Hepatocyte (in vitro differentiated cells): ENCODE measurements at regions not wholly inside any gene's neighbourhood (a gene's known extent, or its start where the extent isn't known, plus 50 kb on each side); places are given as distances from the start of the nearest gene placed in this dataset.

Source experiments
- DNase-seq: peaks from one replicate; pipeline ENCODE4 v3.0.0-alpha.2; 2016; ENCODE audit warnings: low spot score
- H2AFZ ChIP-seq: fragments of 200-600 bp; sonication (generic); 2 replicates; pipeline ENCODE4 v1.6.0; 2016; ENCODE audit warnings: antibody characterized with exemption, mild to moderate bottlenecking
- H3K27ac ChIP-seq: fragments of 200-600 bp; sonication (generic); 2 replicates; pipeline ENCODE4 v1.5.1; 2016; ENCODE audit warnings: mild to moderate bottlenecking
- H3K27me3 ChIP-seq: fragments of 200-600 bp; sonication (generic); 2 replicates; pipeline ENCODE4 v1.6.1; 2016
- H3K36me3 ChIP-seq: fragments of 200-600 bp; sonication (generic); replicated peaks from 2 replicates; pipeline ENCODE4 v1.5.1; 2016; ENCODE audit warnings: low read depth; ENCODE audit not compliant: insufficient read depth
- H3K4me1 ChIP-seq: fragments of 200-600 bp; sonication (generic); 2 replicates; pipeline ENCODE4 v1.5.1; 2016; ENCODE audit warnings: mild to moderate bottlenecking, moderate library complexity; ENCODE audit not compliant: insufficient read depth
- H3K4me2 ChIP-seq: fragments of 200-600 bp; sonication (generic); 2 replicates; pipeline ENCODE4 v1.6.0; 2016
- H3K4me3 ChIP-seq: fragments of 200-600 bp; sonication (generic); 2 replicates; pipeline ENCODE4 v1.5.1; 2016; ENCODE audit warnings: mild to moderate bottlenecking
- H3K79me2 ChIP-seq: fragments of 200-600 bp; sonication (generic); 2 replicates; pipeline ENCODE4 v1.6.0; 2017; ENCODE audit warnings: mild to moderate bottlenecking
- H3K9me2 ChIP-seq: fragments of 200-600 bp; sonication (generic); replicated peaks from 2 replicates; pipeline ENCODE4 v1.6.0; 2017; ENCODE audit warnings: mild to moderate bottlenecking; ENCODE audit not compliant: insufficient read depth
- H3K9me3 ChIP-seq: fragments of 200-600 bp; sonication (generic); 2 replicates; pipeline ENCODE4 v1.5.1; 2016; ENCODE audit warnings: low read depth, mild to moderate bottlenecking
- H4K20me1 ChIP-seq: fragments of 200-600 bp; sonication (generic); 2 replicates; pipeline ENCODE4 v1.6.0; 2016; ENCODE audit warnings: mild to moderate bottlenecking; ENCODE audit not compliant: insufficient read depth, poor library complexity, severe bottlenecking
- CTCF ChIP-seq: fragments of 200-600 bp; sonication (generic); IDR thresholded peaks from 2 replicates; pipeline ENCODE4 v1.5.1; 2016; ENCODE audit warnings: antibody characterized with exemption, mild to moderate bottlenecking; ENCODE audit not compliant: poor library complexity
- EZH2 ChIP-seq: fragments of 200-600 bp; sonication (generic); IDR thresholded peaks from 2 replicates; pipeline ENCODE4 v1.6.1; 2016; ENCODE audit warnings: antibody characterized with exemption, mild to moderate bottlenecking, borderline replicate concordance
- EZH2phosphoT487 ChIP-seq: fragments of 200-600 bp; sonication (generic); IDR thresholded peaks from one replicate; pipeline ENCODE4 v1.6.1; 2018; ENCODE audit warnings: antibody characterized with exemption, mild to moderate bottlenecking, low read depth, moderate library complexity; ENCODE audit not compliant: unreplicated experiment, severe bottlenecking
- WGBS: methylation state at CpG from one replicate; pipeline ENCODE4 v1.1.6; 2016; ENCODE audit warnings: low lambda C conversion rate; ENCODE audit errors: missing lambda C conversion rate; 5-methylcytosine and 5-hydroxymethylcytosine counted together

GRCh38 chr18:43914018-43914417 is 636.7 kb upstream of the SYT4 start:
- Histone ChIP-seq H3K4me2 (no peak overlapping the region), H3K27me3 (no peaks in the 10 kb centered on the region), H3K9me2 (no peaks in the 10 kb centered on the region), H3K9me3 (no peaks in the 10 kb centered on the region), H2AFZ (no peak overlapping the region), H3K4me1 (peaks cover 10% of the 10 kb centered on the region), H3K36me3 (no peaks in the 10 kb centered on the region), H3K79me2 (no peaks in the 10 kb centered on the region), H3K27ac (no peak overlapping the region), H3K4me3 (no peak overlapping the region), H4K20me1 (no peaks in the 10 kb centered on the region)
- TF ChIP-seq EZH2 (no peak), CTCF (no peak), EZH2phosphoT487 (no peak)
- no peak for DNase-seq
- WGBS: 56% methylated on average over 2 of the region's 2 CpGs

- Histone ChIP-seq H3K9me2 (no peaks in the 10 kb centered on the region), H3K4me2 (no peak overlapping the region), H3K27ac (no peak overlapping the region), H3K79me2 (no peaks in the 10 kb centered on the region), H3K36me3 (no peaks in the 10 kb centered on the region), H3K4me3 (no peak overlapping the region), H3K27me3 (no peaks in the 10 kb centered on the region), H2AFZ (no peak overlapping the region), H3K4me1 (peaks cover 10% of the 10 kb centered on the region), H4K20me1 (no peaks in the 10 kb centered on the region), H3K9me3 (no peaks in the 10 kb centered on the region)
- DNase-seq: no peak
- 84% methylated on average over 3 of the region's 3 CpGs for WGBS
- TF ChIP-seq EZH2: no peak
Observed at GRCh38 chr18:43916984-43917383, 639.7 kb upstream of the SYT4 start.

GRCh38 chr18:43917520-43917919 is 640.2 kb upstream of the SYT4 start:
- Histone ChIP-seq H3K4me2 (no peak overlapping the region), H3K9me3 (no peaks in the 10 kb centered on the region), H3K9me2 (no peaks in the 10 kb centered on the region), H3K27ac (no peak overlapping the region), H3K79me2 (no peaks in the 10 kb centered on the region), H3K4me3 (no peak overlapping the region), H4K20me1 (no peaks in the 10 kb centered on the region), H3K36me3 (no peaks in the 10 kb centered on the region), H2AFZ (no peak overlapping the region), H3K4me1 (peaks cover 10% of the 10 kb centered on the region), H3K27me3 (no peaks in the 10 kb centered on the region)
- WGBS: 91% methylated on average over 5 of the region's 5 CpGs
- DNase-seq: no peak
- TF ChIP-seq EZH2: no peak
- no peak for TF ChIP-seq EZH2phosphoT487

- no peaks in the 10 kb centered on the region for H3K9me2 ChIP-seq
- H3K27me3 ChIP-seq: no peaks in the 10 kb centered on the region
- no peak for TF ChIP-seq CTCF
- TF ChIP-seq EZH2: no peak
- no peak for TF ChIP-seq EZH2phosphoT487
- no peak for DNase-seq
- no peaks in the 10 kb centered on the region for H4K20me1 ChIP-seq
- no peaks in the 10 kb centered on the region for H3K9me3 ChIP-seq
- H3K36me3 ChIP-seq: no peaks in the 10 kb centered on the region
- no peak overlapping the region for H3K27ac ChIP-seq
- H3K4me3 ChIP-seq: no peak overlapping the region
- no peak overlapping the region for H2AFZ ChIP-seq
- peaks cover 10% of the 10 kb centered on the region for H3K4me1 ChIP-seq
- no peaks in the 10 kb centered on the region for H3K79me2 ChIP-seq
- no peak overlapping the region for H3K4me2 ChIP-seq
Observed at GRCh38 chr18:43919551-43919950, 642.3 kb upstream of the SYT4 start.
